GM12878 (cell line): ENCODE measurements at regions not wholly inside any gene's neighbourhood (a gene's known extent, or its start where the extent isn't known, plus 50 kb on each side); places are given as distances from the start of the nearest gene placed in this dataset.

ENCODE experiments used
- ATAC-seq: fragments of 200-7000 bp; cut with Tn5 transposase; 3 replicates; pipeline ENCODE4 v1.9.1; 2020; ENCODE audit warnings: mild to moderate bottlenecking, moderate library complexity
- BruUV-seq: library from RNA; stranded (reverse); fragments of 400-500 nt; replicated peaks from 2 replicates; lab custom pipeline; 2021; lab: Mats Ljungman, UMichigan
- CTCF ChIA-PET: fragments of 300-600 bp; sonication (Branson Sonifier 250); formaldehyde crosslinking; extraction: SDS; loops from one replicate; lab custom pipeline; 2021; ENCODE audit warnings: inconsistent platforms; lab: Yijun Ruan, JAX
- POLR2A ChIA-PET: fragments of 350-600 bp; formaldehyde crosslinking; extraction: SDS; loops from one replicate; lab custom pipeline; 2021; ENCODE audit warnings: inconsistent platforms; lab: Charles Lee
- RAD21 ChIA-PET: fragments of 300-600 bp; sonication (Branson Sonifier 250); formaldehyde crosslinking; loops from one replicate; lab custom pipeline; 2023; ENCODE audit warnings: antibody characterized with exemption; ENCODE audit not compliant: unreplicated experiment; lab: Charles Lee
- SMC1A ChIA-PET: fragments of 300-600 bp; sonication (Branson Sonifier 250); formaldehyde crosslinking; loops from one replicate; lab custom pipeline; 2023; ENCODE audit not compliant: unreplicated experiment, uncharacterized antibody; lab: Charles Lee
- DNase-seq: peaks from one replicate; pipeline ENCODE4 v3.0.0-alpha.2; 2011; ENCODE audit warnings: low read depth, low spot score
- FAIRE-seq: peaks from 3 replicates; lab custom pipeline; 2011; peaks lifted over from hg19 to GRCh38; lab: Jason Lieb, UNC
- H2AFZ ChIP-seq: 2 replicates; pipeline ENCODE4 v1.6.0; 2011; ENCODE audit warnings: low read depth, low read length, control low read depth; ENCODE audit not compliant: control insufficient read depth
- H3K27ac ChIP-seq: 2 replicates; pipeline ENCODE4 v1.5.1; 2011; ENCODE audit warnings: control low read depth; ENCODE audit not compliant: control insufficient read depth, insufficient read depth
- H3K27me3 ChIP-seq, 2 experiments: replicated peaks in 1 of 2; 2 replicates each; pipeline versions ENCODE4 v1.6.0 to v1.6.1; 2011; ENCODE audit warnings: low read length in 1 of 2; ENCODE audit not compliant: control insufficient read depth in 2 of 2, insufficient read depth in 2 of 2
- H3K36me3 ChIP-seq, 2 experiments: 2 replicates each; pipeline ENCODE4 v1.5.1; 2011; ENCODE audit warnings: low read length in 1 of 2; ENCODE audit not compliant: control insufficient read depth in 2 of 2, insufficient read depth in 2 of 2
- H3K4me1 ChIP-seq: 2 replicates; pipeline ENCODE4 v1.6.1; 2011; ENCODE audit warnings: mild to moderate bottlenecking, low read length, moderate library complexity, mixed read lengths; ENCODE audit not compliant: control insufficient read depth, insufficient read depth
- H3K4me2 ChIP-seq: 2 replicates; pipeline ENCODE4 v1.6.0; 2011; ENCODE audit warnings: control low read depth; ENCODE audit not compliant: control insufficient read depth, insufficient read depth
- H3K4me3 ChIP-seq: fragments of 200-600 bp; sonication (generic); 2 replicates; pipeline ENCODE4 v1.5.1; 2016
- H3K79me2 ChIP-seq: 2 replicates; pipeline ENCODE4 v1.6.0; 2011; ENCODE audit warnings: low read length; ENCODE audit not compliant: control insufficient read depth, insufficient read depth
- H3K9ac ChIP-seq: 2 replicates; pipeline ENCODE4 v1.8.0; 2011; ENCODE audit warnings: low read length, control low read depth, mixed read lengths; ENCODE audit not compliant: control insufficient read depth, insufficient read depth
- H3K9me3 ChIP-seq: replicated peaks from 3 replicates; pipeline ENCODE4 v1.5.1; 2011; ENCODE audit warnings: mild to moderate bottlenecking, low read length; ENCODE audit not compliant: control insufficient read depth, insufficient read depth
- H4K20me1 ChIP-seq: 2 replicates; pipeline ENCODE4 v1.6.0; 2011; ENCODE audit not compliant: control insufficient read depth, insufficient read depth
- BMI1 ChIP-seq: fragments of 450-650 bp; IDR thresholded peaks from 2 replicates; pipeline ENCODE4 v1.6.1; 2016; ENCODE audit warnings: mild to moderate bottlenecking, moderate library complexity, borderline replicate concordance
- CHD1 ChIP-seq: IDR thresholded peaks from 2 replicates; pipeline ENCODE4 v1.6.1; 2012; ENCODE audit warnings: low read depth, low read length, improper control_type of control experiment
- ESRRA ChIP-seq: IDR thresholded peaks from 2 replicates; pipeline ENCODE4 v1.6.1; 2012; ENCODE audit warnings: mild to moderate bottlenecking, low read length, improper control_type of control experiment
- FOXK2 ChIP-seq: fragments of 450-650 bp; IDR thresholded peaks from 2 replicates; pipeline ENCODE4 v1.6.1; 2017; ENCODE audit warnings: mild to moderate bottlenecking, moderate library complexity
- FOXM1 ChIP-seq: IDR thresholded peaks from 2 replicates; pipeline ENCODE4 v1.6.1; 2012; ENCODE audit warnings: low read depth, mild to moderate bottlenecking, inconsistent platforms, low read length, moderate library complexity
- GABPA ChIP-seq: IDR thresholded peaks from 2 replicates; pipeline ENCODE4 v1.6.1; 2014; ENCODE audit warnings: antibody characterized with exemption, low read depth, mild to moderate bottlenecking, inconsistent platforms
- IKZF1 ChIP-seq: fragments of 450-650 bp; conservative IDR thresholded peaks from 2 replicates; pipeline ENCODE4 v1.6.1; 2017; ENCODE audit warnings: antibody characterized with exemption, mild to moderate bottlenecking
- MEF2B ChIP-seq: fragments of 450-650 bp; IDR thresholded peaks from 2 replicates; pipeline ENCODE4 v1.6.1; 2018; ENCODE audit warnings: mild to moderate bottlenecking, moderate library complexity; ENCODE audit not compliant: partially characterized antibody, poor library complexity, severe bottlenecking
- MXI1 ChIP-seq: fragments of 150-350 bp; IDR thresholded peaks from 2 replicates; pipeline ENCODE4 v1.6.1; 2011; ENCODE audit warnings: low read depth, mild to moderate bottlenecking, inconsistent platforms, low read length, improper control_type of control experiment
- POU2F2 ChIP-seq: IDR thresholded peaks from 3 replicates; pipeline ENCODE4 v1.6.1; 2011; ENCODE audit warnings: low read depth, mild to moderate bottlenecking, low read length, borderline replicate concordance
- RB1 ChIP-seq: fragments of 450-650 bp; formaldehyde crosslinking; IDR thresholded peaks from 2 replicates; pipeline ENCODE4 v1.6.1; 2017; ENCODE audit warnings: mild to moderate bottlenecking, borderline replicate concordance
- SIN3A ChIP-seq: IDR thresholded peaks from 2 replicates; pipeline ENCODE4 v1.6.1; 2012; ENCODE audit warnings: low read depth, low read length, improper control_type of control experiment
- TAF1 ChIP-seq: IDR thresholded peaks from 2 replicates; pipeline ENCODE4 v1.6.1; 2011; ENCODE audit warnings: mild to moderate bottlenecking, low read depth, low read length, borderline replicate concordance
- in situ Hi-C: fragments of 300-500 bp; cut with MboI; formaldehyde crosslinking; loops from 9 replicates; pipeline ENCODE4 v1.14.3; 2018; ENCODE audit warnings: mixed read lengths
- intact Hi-C: fragments of 100-400 bp; cut with micrococcal nuclease; formaldehyde crosslinking; loops from one replicate; pipeline ENCODE4 v1.14.2; 2022; ENCODE audit not compliant: unreplicated experiment
- TF ChIP-seq, protein P1 (sequence below): fragments of 450-650 bp; IDR thresholded peaks from 2 replicates; pipeline ENCODE4 v1.6.1; 2018; ENCODE audit warnings: borderline replicate concordance, mild to moderate bottlenecking; ENCODE audit not compliant: partially characterized antibody
- TF ChIP-seq, protein P2 (sequence below): fragments of 450-650 bp; IDR thresholded peaks from 2 replicates; pipeline ENCODE4 v1.6.1; 2017; ENCODE audit warnings: mild to moderate bottlenecking, low read depth, inconsistent platforms; ENCODE audit not compliant: poor library complexity, severe bottlenecking
- TF ChIP-seq, protein P3 (sequence below): IDR thresholded peaks from 2 replicates; pipeline ENCODE4 v1.6.1; 2011; ENCODE audit warnings: low read depth, low read length, improper control_type of control experiment, borderline replicate concordance
- TF ChIP-seq, protein P4 (sequence below): fragments of 450-650 bp; IDR thresholded peaks from 2 replicates; pipeline ENCODE4 v1.6.1; 2018; ENCODE audit warnings: mild to moderate bottlenecking, low read depth, moderate library complexity; ENCODE audit not compliant: partially characterized antibody

DNA sequence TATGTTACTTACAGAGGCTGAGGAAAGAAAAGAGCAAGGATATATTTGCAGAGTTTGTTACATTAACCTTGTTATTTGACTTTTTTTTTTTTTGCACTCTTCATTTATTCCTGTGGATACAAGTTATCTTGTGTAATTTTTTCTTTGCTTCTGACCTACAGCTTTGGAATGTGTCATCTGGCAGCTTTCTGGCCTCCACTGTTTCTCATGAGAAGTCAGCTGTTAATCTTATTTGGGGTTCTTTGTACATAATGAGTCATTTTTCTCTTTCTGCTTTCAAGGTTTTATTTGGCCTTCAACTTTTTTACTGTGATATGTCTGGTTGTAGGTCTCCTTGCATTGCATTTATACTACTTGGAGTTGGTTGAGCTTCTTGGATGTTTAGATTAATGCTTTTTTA is 333.4 kb downstream of the SMOC2 start (continued):
- TF ChIP-seq TAF1 (no peak), GABPA (no peak), FOXK2 (no peak), SIN3A (no peak), RB1 (no peak), ESRRA (no peak)
- TF ChIP-seq, all 136 proteins: peak for 0

DNA sequence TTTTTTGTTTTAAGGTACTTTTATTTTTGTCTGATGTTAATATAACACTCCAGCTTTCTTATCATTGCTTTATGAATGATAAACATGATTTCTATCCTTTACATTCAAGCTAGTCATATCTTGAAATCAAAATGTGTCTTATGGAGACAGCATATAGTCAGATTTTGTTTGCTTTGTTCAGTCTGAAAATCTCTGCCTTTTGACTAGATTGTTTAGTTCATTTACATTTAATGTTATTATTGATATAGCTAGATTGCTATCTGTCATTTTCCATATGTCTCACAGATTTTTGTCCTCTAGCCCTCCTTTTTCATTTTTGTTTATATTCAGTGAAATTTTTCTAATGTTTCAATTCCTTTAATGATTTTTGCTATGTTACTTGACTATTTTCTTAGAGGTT is 332.8 kb downstream of the SMOC2 start:
- no peak for DNase-seq
- Histone ChIP-seq H3K36me3 (no peaks in the 10 kb centered on the region), H3K27ac (no peak overlapping the region), H3K79me2 (no peaks in the 10 kb centered on the region), H4K20me1 (no peaks in the 10 kb centered on the region), H3K4me1 (no peaks in the 10 kb centered on the region), H3K9ac (no peak overlapping the region), H3K27me3 (no peaks in the 10 kb centered on the region), H2AFZ (no peak overlapping the region), H3K9me3 (no peaks in the 10 kb centered on the region), H3K4me3 (no peak overlapping the region), H3K4me2 (no peak overlapping the region)
- SMC1A ChIA-PET: no interaction called here
- CTCF ChIA-PET: no interaction called here
- BruUV-seq: no TSS peak
- FAIRE-seq: no peak
- POLR2A ChIA-PET: no interaction called here
- RAD21 ChIA-PET: no interaction called here
- in situ Hi-C loops (no loop called here), intact Hi-C loops (no loop called here)
- no peak for ATAC-seq
- no peak for TF ChIP-seq POU2F2
- TF ChIP-seq, protein P1, sequence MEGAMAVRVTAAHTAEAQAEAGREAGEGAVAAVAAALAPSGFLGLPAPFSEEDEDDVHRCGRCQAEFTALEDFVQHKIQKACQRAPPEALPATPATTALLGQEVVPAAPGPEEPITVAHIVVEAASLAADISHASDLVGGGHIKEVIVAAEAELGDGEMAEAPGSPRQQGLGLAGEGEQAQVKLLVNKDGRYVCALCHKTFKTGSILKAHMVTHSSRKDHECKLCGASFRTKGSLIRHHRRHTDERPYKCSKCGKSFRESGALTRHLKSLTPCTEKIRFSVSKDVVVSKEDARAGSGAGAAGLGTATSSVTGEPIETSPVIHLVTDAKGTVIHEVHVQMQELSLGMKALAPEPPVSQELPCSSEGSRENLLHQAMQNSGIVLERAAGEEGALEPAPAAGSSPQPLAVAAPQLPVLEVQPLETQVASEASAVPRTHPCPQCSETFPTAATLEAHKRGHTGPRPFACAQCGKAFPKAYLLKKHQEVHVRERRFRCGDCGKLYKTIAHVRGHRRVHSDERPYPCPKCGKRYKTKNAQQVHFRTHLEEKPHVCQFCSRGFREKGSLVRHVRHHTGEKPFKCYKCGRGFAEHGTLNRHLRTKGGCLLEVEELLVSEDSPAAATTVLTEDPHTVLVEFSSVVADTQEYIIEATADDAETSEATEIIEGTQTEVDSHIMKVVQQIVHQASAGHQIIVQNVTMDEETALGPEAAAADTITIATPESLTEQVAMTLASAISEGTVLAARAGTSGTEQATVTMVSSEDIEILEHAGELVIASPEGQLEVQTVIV: no peak
- no peak for TF ChIP-seq FOXM1
- TF ChIP-seq, protein P2, sequence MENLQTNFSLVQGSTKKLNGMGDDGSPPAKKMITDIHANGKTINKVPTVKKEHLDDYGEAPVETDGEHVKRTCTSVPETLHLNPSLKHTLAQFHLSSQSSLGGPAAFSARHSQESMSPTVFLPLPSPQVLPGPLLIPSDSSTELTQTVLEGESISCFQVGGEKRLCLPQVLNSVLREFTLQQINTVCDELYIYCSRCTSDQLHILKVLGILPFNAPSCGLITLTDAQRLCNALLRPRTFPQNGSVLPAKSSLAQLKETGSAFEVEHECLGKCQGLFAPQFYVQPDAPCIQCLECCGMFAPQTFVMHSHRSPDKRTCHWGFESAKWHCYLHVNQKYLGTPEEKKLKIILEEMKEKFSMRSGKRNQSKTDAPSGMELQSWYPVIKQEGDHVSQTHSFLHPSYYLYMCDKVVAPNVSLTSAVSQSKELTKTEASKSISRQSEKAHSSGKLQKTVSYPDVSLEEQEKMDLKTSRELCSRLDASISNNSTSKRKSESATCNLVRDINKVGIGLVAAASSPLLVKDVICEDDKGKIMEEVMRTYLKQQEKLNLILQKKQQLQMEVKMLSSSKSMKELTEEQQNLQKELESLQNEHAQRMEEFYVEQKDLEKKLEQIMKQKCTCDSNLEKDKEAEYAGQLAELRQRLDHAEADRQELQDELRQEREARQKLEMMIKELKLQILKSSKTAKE: no peak
- TF ChIP-seq IKZF1: no peak
- no peak for TF ChIP-seq CHD1
- no peak for TF ChIP-seq MEF2B
- TF ChIP-seq ESRRA: no peak
- TF ChIP-seq, protein P3, sequence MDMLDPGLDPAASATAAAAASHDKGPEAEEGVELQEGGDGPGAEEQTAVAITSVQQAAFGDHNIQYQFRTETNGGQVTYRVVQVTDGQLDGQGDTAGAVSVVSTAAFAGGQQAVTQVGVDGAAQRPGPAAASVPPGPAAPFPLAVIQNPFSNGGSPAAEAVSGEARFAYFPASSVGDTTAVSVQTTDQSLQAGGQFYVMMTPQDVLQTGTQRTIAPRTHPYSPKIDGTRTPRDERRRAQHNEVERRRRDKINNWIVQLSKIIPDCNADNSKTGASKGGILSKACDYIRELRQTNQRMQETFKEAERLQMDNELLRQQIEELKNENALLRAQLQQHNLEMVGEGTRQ: no peak
- TF ChIP-seq BMI1: no peak
- TF ChIP-seq, protein P4, sequence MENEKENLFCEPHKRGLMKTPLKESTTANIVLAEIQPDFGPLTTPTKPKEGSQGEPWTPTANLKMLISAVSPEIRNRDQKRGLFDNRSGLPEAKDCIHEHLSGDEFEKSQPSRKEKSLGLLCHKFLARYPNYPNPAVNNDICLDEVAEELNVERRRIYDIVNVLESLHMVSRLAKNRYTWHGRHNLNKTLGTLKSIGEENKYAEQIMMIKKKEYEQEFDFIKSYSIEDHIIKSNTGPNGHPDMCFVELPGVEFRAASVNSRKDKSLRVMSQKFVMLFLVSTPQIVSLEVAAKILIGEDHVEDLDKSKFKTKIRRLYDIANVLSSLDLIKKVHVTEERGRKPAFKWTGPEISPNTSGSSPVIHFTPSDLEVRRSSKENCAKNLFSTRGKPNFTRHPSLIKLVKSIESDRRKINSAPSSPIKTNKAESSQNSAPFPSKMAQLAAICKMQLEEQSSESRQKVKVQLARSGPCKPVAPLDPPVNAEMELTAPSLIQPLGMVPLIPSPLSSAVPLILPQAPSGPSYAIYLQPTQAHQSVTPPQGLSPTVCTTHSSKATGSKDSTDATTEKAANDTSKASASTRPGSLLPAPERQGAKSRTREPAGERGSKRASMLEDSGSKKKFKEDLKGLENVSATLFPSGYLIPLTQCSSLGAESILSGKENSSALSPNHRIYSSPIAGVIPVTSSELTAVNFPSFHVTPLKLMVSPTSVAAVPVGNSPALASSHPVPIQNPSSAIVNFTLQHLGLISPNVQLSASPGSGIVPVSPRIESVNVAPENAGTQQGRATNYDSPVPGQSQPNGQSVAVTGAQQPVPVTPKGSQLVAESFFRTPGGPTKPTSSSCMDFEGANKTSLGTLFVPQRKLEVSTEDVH: no peak
- TF ChIP-seq MXI1: no peak
